Testis (tissue), 2 donors: ENCODE measurements at regions not wholly inside any gene's neighbourhood (a gene's known extent, or its start where the extent isn't known, plus 50 kb on each side); places are given as distances from the start of the nearest gene placed in this dataset.
"Not testable (repeated sequence)": the region's sequence is repeated elsewhere in the genome, so short reads cannot be mapped to it uniquely, and the experiment has no call there.

Source experiments
- DNase-seq: peaks from one replicate; pipeline ENCODE4 v3.0.0-alpha.2; 2019
- H3K27ac ChIP-seq, 2 donors: fragments of 200-600 bp; sonication (generic); one replicate each; pipeline ENCODE4 v1.5.1; 2019
- H3K27me3 ChIP-seq: fragments of 200-600 bp; sonication (generic); one replicate; pipeline ENCODE4 v1.5.1; 2019
- H3K36me3 ChIP-seq: fragments of 200-600 bp; sonication (generic); one replicate; pipeline ENCODE4 v1.5.1; 2017; ENCODE audit warnings: low read depth; ENCODE audit errors: missing control alignments
- H3K4me1 ChIP-seq: fragments of 200-600 bp; sonication (generic); one replicate; pipeline ENCODE4 v1.5.1; 2019
- H3K4me3 ChIP-seq, 2 donors: fragments of 200-600 bp; sonication (generic); one replicate each; pipeline ENCODE4 v1.5.1; 2017 to 2019
- H3K9me3 ChIP-seq: fragments of 200-600 bp; sonication (generic); one replicate; pipeline ENCODE4 v1.5.1; 2017
- POLR2A ChIP-seq: fragments of 450-650 bp; IDR thresholded peaks from one replicate; pipeline ENCODE4 v1.6.1; 2017; ENCODE audit warnings: antibody characterized with exemption, mild to moderate bottlenecking, moderate library complexity
- WGBS, 2 donors: methylation state at CpG; one replicate each; pipeline ENCODE4 v1.1.5; 2018; 5-methylcytosine and 5-hydroxymethylcytosine counted together
- intact Hi-C: fragments of 100-400 bp; cut with DNase I; formaldehyde crosslinking; loops from one replicate; pipeline ENCODE4 v1.15.1; 2023; ENCODE audit warnings: low total_unique reads
- TF ChIP-seq, protein P1 (sequence below), 3 experiments: fragments of 450-650 bp in 2 of 3; fragments of 200-600 bp in 1 of 3; sonication (generic) in 1 of 3; IDR thresholded peaks; one replicate each; pipeline ENCODE4 v1.5.1; 2016 to 2019; ENCODE audit warnings: antibody characterized with exemption in 3 of 3, mild to moderate bottlenecking in 2 of 3, moderate library complexity in 1 of 3

DNA sequence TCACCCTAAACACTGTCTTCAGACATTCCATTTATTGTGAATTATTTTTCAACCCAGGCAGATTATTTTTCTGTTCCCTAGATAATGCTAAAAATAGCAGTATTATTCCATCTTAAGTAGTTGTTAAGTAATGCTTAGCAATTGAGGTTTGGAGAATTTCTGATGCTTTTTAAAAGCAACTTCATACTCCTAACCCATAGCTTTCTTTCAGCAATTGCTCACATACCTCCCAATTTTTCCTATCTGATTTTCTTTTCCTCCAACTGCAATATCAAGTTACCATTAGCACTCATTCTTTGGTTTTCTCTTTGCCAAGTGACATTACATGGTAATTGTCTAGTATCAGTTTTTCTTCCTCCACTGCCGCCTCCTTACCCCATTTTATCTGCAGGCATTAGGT lies 104.7 kb downstream of the GPR85 start:
- intact Hi-C loops = no loop called here
- WGBS, 2 donors = 80 to 85% methylated on average over 1 of the region's 1 CpG
- H3K27ac ChIP-seq = no peak overlapping the region
- H3K4me1 ChIP-seq = no peaks in the 10 kb centered on the region
- TF ChIP-seq, protein P1, sequence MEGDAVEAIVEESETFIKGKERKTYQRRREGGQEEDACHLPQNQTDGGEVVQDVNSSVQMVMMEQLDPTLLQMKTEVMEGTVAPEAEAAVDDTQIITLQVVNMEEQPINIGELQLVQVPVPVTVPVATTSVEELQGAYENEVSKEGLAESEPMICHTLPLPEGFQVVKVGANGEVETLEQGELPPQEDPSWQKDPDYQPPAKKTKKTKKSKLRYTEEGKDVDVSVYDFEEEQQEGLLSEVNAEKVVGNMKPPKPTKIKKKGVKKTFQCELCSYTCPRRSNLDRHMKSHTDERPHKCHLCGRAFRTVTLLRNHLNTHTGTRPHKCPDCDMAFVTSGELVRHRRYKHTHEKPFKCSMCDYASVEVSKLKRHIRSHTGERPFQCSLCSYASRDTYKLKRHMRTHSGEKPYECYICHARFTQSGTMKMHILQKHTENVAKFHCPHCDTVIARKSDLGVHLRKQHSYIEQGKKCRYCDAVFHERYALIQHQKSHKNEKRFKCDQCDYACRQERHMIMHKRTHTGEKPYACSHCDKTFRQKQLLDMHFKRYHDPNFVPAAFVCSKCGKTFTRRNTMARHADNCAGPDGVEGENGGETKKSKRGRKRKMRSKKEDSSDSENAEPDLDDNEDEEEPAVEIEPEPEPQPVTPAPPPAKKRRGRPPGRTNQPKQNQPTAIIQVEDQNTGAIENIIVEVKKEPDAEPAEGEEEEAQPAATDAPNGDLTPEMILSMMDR (IDR thresholded peaks at IDR 0.05) = no peak
- TF ChIP-seq POLR2A = no peak
- H3K9me3 ChIP-seq = no peaks in the 10 kb centered on the region
- DNase-seq = no peak
- no peaks in the 10 kb centered on the region for H3K36me3 ChIP-seq
- H3K4me3 ChIP-seq = no peak overlapping the region
- no peaks in the 10 kb centered on the region for H3K27me3 ChIP-seq

DNA sequence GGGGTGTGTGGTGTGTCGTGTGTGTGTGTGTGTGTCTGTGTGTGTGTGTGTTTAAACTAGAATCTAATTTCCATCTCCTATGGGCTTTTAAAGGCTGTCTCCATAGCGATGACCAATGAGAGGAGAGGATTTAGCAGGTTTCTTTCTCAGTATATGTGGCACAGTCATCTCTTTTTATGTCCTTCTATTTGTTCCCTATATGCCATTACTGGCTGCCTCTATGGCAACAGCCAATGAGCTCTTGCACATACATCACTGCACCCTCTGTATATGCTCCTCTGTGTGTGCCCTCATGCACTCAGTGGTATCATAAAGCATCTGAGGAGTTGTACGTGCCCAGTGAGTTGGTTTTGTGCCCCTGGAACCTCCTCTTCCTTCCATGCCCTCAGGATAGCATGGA lies 107.6 kb downstream of the GPR85 start:
- H3K27ac ChIP-seq = not testable (repeated sequence)

GRCh38 chr7:112977244-112977955 lies 109.2 kb downstream of the GPR85 start:
- 74% methylated on average over 6 of the region's 8 CpGs; no CpG with 5 or more reads in 1 of the 2 donors for WGBS, 2 donors
- H3K4me1 ChIP-seq, intact Hi-C loops, H3K27ac ChIP-seq, H3K9me3 ChIP-seq, H3K36me3 ChIP-seq, DNase-seq, H3K27me3 ChIP-seq, H3K4me3 ChIP-seq: not testable (repeated sequence)

More for the DNA sequence above, 107.6 kb downstream of the GPR85 start:
- H3K4me3 ChIP-seq, H3K27me3 ChIP-seq, H3K9me3 ChIP-seq, DNase-seq, H3K4me1 ChIP-seq, H3K36me3 ChIP-seq, intact Hi-C loops: not testable (repeated sequence)
- WGBS, 2 donors = 87% methylated on average over 3 of the region's 3 CpGs

GRCh38 chr7:112970771-112971170 lies 115.9 kb downstream of the GPR85 start:
- TF ChIP-seq, protein P1 (IDR thresholded peaks at IDR 0.05) = no peak
- TF ChIP-seq POLR2A = no peak
- Histone ChIP-seq H3K4me1 (no peaks in the 10 kb centered on the region), H3K4me3 (no peak overlapping the region), H3K36me3 (no peaks in the 10 kb centered on the region), H3K9me3 (no peaks in the 10 kb centered on the region), H3K27me3 (no peaks in the 10 kb centered on the region), H3K27ac (no peak overlapping the region)
- intact Hi-C loops = no loop called here
- DNase-seq = no peak

DNA sequence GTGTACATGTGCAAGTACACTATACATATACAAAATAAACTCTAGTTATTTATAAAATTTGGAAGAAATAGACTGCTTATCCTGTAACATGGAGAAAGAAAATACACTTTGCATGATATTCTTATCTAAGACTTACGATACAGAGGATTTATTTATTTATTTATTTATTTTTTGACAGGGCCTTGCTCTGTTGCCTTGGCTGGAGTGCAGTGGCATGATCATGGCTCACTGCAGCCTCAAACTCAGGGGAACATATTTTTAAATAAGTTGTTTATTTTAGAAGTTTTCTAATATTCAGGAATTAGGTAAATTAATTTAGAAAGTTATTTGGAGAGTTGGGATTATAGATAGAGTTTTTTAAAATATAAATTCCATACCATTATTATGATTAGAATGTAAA lies 116.7 kb downstream of the GPR85 start:
- no peaks in the 10 kb centered on the region for H3K36me3 ChIP-seq
- no peaks in the 10 kb centered on the region for H3K27me3 ChIP-seq
- no peak for DNase-seq
- no peak for TF ChIP-seq POLR2A
- TF ChIP-seq, protein P1 (IDR thresholded peaks at IDR 0.05) = no peak
- H3K4me3 ChIP-seq = no peak overlapping the region
- H3K27ac ChIP-seq = no peak overlapping the region
- no peaks in the 10 kb centered on the region for H3K4me1 ChIP-seq
- intact Hi-C loops = no loop called here
- 66 to 79% methylated on average over 1 of the region's 1 CpG for WGBS, 2 donors
- H3K9me3 ChIP-seq = no peaks in the 10 kb centered on the region

GRCh38 chr7:112965506-112965905 lies 121.1 kb downstream of the GPR85 start:
- H3K4me1 ChIP-seq = no peaks in the 10 kb centered on the region
- H3K36me3 ChIP-seq = no peaks in the 10 kb centered on the region
- no peak for DNase-seq
- H3K4me3 ChIP-seq = no peak overlapping the region
- intact Hi-C loops = no loop called here
- TF ChIP-seq, protein P1 (IDR thresholded peaks at IDR 0.05) = no peak
- no peak for TF ChIP-seq POLR2A
- WGBS, 2 donors = 61 to 74% methylated on average over 1 of the region's 1 CpG
- no peak overlapping the region for H3K27ac ChIP-seq
- H3K9me3 ChIP-seq = no peaks in the 10 kb centered on the region
- H3K27me3 ChIP-seq = no peaks in the 10 kb centered on the region
